ENCODE measurements at regions not wholly inside any gene's neighbourhood (a gene's known extent, or its start where the extent isn't known, plus 50 kb on each side); places are given as distances from the start of the nearest gene placed in this dataset.
"Not testable (repeated sequence)": the region's sequence is repeated elsewhere in the genome, so short reads cannot be mapped to it uniquely, and the experiment has no call there.

- peak; percentile 30 for DNase-seq
Measured at GRCh38 chr6:9398767-9399373, 963.5 kb upstream of the SLC35B3 start.

- DNase-seq, result no peak
Measured at GRCh38 chr6:9398071-9398766, 962.9 kb upstream of the SLC35B3 start.

GRCh38 chr6:9388596-9388995, 953.3 kb upstream of the SLC35B3 start:
- no peak for DNase-seq

GRCh38 chr6:9380568-9380967, 945.2 kb upstream of the SLC35B3 start:
- no peak for DNase-seq

- no peak for DNase-seq
Measured at GRCh38 chr6:9373308-9373707, 938.0 kb upstream of the SLC35B3 start.

GRCh38 chr6:9370480-9370879, 935.1 kb upstream of the SLC35B3 start:
- DNase-seq, result no peak

GRCh38 chr6:9365378-9365777, 930.0 kb upstream of the SLC35B3 start:
- no peak for DNase-seq

- DNase-seq, result no peak
Measured at GRCh38 chr6:9361749-9362148, 926.4 kb upstream of the SLC35B3 start.

- no peak for DNase-seq
Measured at GRCh38 chr6:9360881-9361280, 925.5 kb upstream of the SLC35B3 start.

- no peak for DNase-seq
Measured at GRCh38 chr6:9347608-9348007, 912.3 kb upstream of the SLC35B3 start.

- no peak for DNase-seq
Measured at GRCh38 chr6:9346923-9347322, 911.6 kb upstream of the SLC35B3 start.

GRCh38 chr6:9335431-9335830, 900.1 kb upstream of the SLC35B3 start:
- DNase-seq, result no peak

GRCh38 chr6:9334979-9335378, 899.6 kb upstream of the SLC35B3 start:
- DNase-seq, result no peak

GRCh38 chr6:9332241-9332780, 897.0 kb upstream of the SLC35B3 start:
- DNase-seq, result no peak

- no peak for DNase-seq
Measured at GRCh38 chr6:9316831-9317230, 881.5 kb upstream of the SLC35B3 start.

- DNase-seq, result no peak
Measured at GRCh38 chr6:9315966-9316650, 880.8 kb upstream of the SLC35B3 start.

GRCh38 chr6:9308284-9308683, 872.9 kb upstream of the SLC35B3 start:
- no peak for DNase-seq

- no peak for DNase-seq
Measured at GRCh38 chr6:9307786-9308185, 872.4 kb upstream of the SLC35B3 start.

- DNase-seq, result no peak
Measured at GRCh38 chr6:9307187-9307586, 871.8 kb upstream of the SLC35B3 start.

GRCh38 chr6:9295644-9296043, 860.3 kb upstream of the SLC35B3 start:
- no peak for DNase-seq

- DNase-seq, result no peak
Measured at GRCh38 chr6:9292975-9293374, 857.6 kb upstream of the SLC35B3 start.

GRCh38 chr6:9290342-9290741, 855.0 kb upstream of the SLC35B3 start:
- not testable (repeated sequence) for DNase-seq

GRCh38 chr6:9272671-9273070, 837.3 kb upstream of the SLC35B3 start:
- no peak for DNase-seq
